Forelimb muscle (tissue), 1 donor: ENCODE measurements at regions not wholly inside any gene's neighbourhood (a gene's known extent, or its start where the extent isn't known, plus 50 kb on each side); places are given as distances from the start of the nearest gene placed in this dataset.

Source experiments
- DNase-seq: peaks from one replicate; pipeline ENCODE4 v3.0.0-alpha.2; 2013; ENCODE audit warnings: low read depth

- DNase-seq, result no peak
These were observed 93.2 kb upstream of the ADAMTS16 start for GRCh38 chr5:5046680-5047502.

- DNase-seq, result no peak
These were observed 89.3 kb upstream of the ADAMTS16 start for GRCh38 chr5:5050801-5051200.

GRCh38 chr5:5055712-5056111 lies 84.4 kb upstream of the ADAMTS16 start:
- no peak for DNase-seq

- no peak for DNase-seq
These were observed 78.3 kb upstream of the ADAMTS16 start for GRCh38 chr5:5061836-5062235.

- no peak for DNase-seq
These were observed 77.4 kb upstream of the ADAMTS16 start for GRCh38 chr5:5062525-5063302.

- DNase-seq, result no peak
These were observed 76.6 kb upstream of the ADAMTS16 start for GRCh38 chr5:5063533-5063953.

- DNase-seq, result no peak
These were observed 74.7 kb upstream of the ADAMTS16 start for GRCh38 chr5:5065472-5065871.

GRCh38 chr5:5066276-5067186 lies 73.6 kb upstream of the ADAMTS16 start:
- DNase-seq, result no peak

- no peak for DNase-seq
These were observed 70.3 kb upstream of the ADAMTS16 start for GRCh38 chr5:5069851-5070250.

GRCh38 chr5:5071554-5071953 lies 68.6 kb upstream of the ADAMTS16 start:
- no peak for DNase-seq

- no peak for DNase-seq
These were observed 62.9 kb upstream of the ADAMTS16 start for GRCh38 chr5:5077236-5077635.

- no peak for DNase-seq
These were observed 61.9 kb upstream of the ADAMTS16 start for GRCh38 chr5:5078009-5078897.

- no peak for DNase-seq
These were observed 60.3 kb upstream of the ADAMTS16 start for GRCh38 chr5:5079876-5080275.

- no peak for DNase-seq
These were observed 59.3 kb upstream of the ADAMTS16 start for GRCh38 chr5:5080790-5081189.

- DNase-seq, result no peak
These were observed 54.7 kb upstream of the ADAMTS16 start for GRCh38 chr5:5085381-5085780.

- no peak for DNase-seq
These were observed 50.1 kb upstream of the ADAMTS16 start for GRCh38 chr5:5089895-5090649.
